Upper lobe of right lung (tissue), 1 donor: ENCODE measurements at regions not wholly inside any gene's neighbourhood (a gene's known extent, or its start where the extent isn't known, plus 50 kb on each side); places are given as distances from the start of the nearest gene placed in this dataset.
A peak's percentile ranks its signal among the peaks of the same experiment; 100 is the strongest.

Experiments
- ATAC-seq: fragments of 200-7000 bp; cut with Tn5 transposase; one replicate; pipeline ENCODE4 v1.9.1; 2020; ENCODE audit warnings: mild to moderate bottlenecking, moderate library complexity
- DNase-seq: peaks from one replicate; pipeline ENCODE4 v3.0.0-alpha.2; 2020
- H3K27ac ChIP-seq: fragments of 200-600 bp; one replicate; pipeline ENCODE4 v1.8.0; 2022
- H3K27me3 ChIP-seq: fragments of 200-600 bp; one replicate; pipeline ENCODE4 v1.8.0; 2022; ENCODE audit warnings: mild to moderate bottlenecking
- H3K36me3 ChIP-seq: fragments of 200-600 bp; one replicate; pipeline ENCODE4 v1.8.0; 2022
- H3K4me1 ChIP-seq: fragments of 200-600 bp; one replicate; pipeline ENCODE4 v1.8.0; 2022
- H3K4me3 ChIP-seq: fragments of 200-600 bp; one replicate; pipeline ENCODE4 v1.8.0; 2022; ENCODE audit warnings: mild to moderate bottlenecking
- H3K9me3 ChIP-seq: fragments of 200-600 bp; one replicate; pipeline ENCODE4 v1.8.0; 2022
- intact Hi-C: fragments of 100-400 bp; cut with DNase I; formaldehyde crosslinking; loops from one replicate; pipeline ENCODE4 v1.11.0; 2022
- TF ChIP-seq, protein P1 (sequence below): fragments of 200-600 bp; IDR thresholded peaks from one replicate; pipeline ENCODE4 v1.8.0; 2022; ENCODE audit warnings: antibody characterized with exemption
- donor health status: DM: no; HTN: yes; CAD: no; lungs with severe emphysema.

DNA sequence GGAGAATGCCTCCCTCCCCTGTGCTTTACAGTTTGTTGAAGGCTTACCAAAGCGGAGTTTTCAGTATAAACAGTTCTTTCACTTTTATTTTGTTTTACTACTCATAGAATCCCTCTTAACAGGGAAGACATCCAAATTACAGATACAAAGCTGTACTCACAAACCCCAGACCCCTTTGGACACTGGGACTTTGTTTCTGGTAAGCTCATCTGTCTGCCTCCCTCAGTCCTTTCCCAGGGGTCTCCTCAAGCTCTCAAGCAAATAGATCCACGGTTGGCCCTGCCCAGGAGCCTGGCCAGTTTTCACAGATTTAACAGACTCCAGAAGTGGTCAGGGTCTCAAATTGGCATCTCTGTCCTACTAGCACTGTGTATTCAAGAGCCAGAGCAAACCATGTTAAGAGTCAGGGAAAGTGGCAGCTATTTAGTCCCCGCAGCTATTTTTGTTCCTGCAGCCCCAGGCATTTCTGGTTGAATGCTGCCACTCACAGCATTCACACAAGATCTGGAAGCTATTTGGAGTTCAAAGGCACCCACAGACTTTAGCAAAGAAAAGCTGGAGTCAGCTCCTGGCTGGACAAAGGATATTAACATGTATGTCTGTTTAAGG is 54.2 kb downstream of the TMEM100 start:
- TF ChIP-seq, protein P1, sequence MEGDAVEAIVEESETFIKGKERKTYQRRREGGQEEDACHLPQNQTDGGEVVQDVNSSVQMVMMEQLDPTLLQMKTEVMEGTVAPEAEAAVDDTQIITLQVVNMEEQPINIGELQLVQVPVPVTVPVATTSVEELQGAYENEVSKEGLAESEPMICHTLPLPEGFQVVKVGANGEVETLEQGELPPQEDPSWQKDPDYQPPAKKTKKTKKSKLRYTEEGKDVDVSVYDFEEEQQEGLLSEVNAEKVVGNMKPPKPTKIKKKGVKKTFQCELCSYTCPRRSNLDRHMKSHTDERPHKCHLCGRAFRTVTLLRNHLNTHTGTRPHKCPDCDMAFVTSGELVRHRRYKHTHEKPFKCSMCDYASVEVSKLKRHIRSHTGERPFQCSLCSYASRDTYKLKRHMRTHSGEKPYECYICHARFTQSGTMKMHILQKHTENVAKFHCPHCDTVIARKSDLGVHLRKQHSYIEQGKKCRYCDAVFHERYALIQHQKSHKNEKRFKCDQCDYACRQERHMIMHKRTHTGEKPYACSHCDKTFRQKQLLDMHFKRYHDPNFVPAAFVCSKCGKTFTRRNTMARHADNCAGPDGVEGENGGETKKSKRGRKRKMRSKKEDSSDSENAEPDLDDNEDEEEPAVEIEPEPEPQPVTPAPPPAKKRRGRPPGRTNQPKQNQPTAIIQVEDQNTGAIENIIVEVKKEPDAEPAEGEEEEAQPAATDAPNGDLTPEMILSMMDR = no peak
- no peaks in the 10 kb centered on the region for H3K36me3 ChIP-seq
- H3K27ac ChIP-seq = no peak overlapping the region
- H3K27me3 ChIP-seq = no peaks in the 10 kb centered on the region
- H3K4me1 ChIP-seq = peaks cover 6% of the 10 kb centered on the region
- no peak overlapping the region for H3K4me3 ChIP-seq
- H3K9me3 ChIP-seq = no peaks in the 10 kb centered on the region
- ATAC-seq (no peak), DNase-seq (no peak)
- intact Hi-C loops = no loop called here

- H3K4me3 ChIP-seq = no peak overlapping the region
- H3K4me1 ChIP-seq = no peaks in the 10 kb centered on the region
- no peaks in the 10 kb centered on the region for H3K9me3 ChIP-seq
- DNase-seq (no peak), ATAC-seq (peak; percentile 85)
- H3K27ac ChIP-seq = no peak overlapping the region
- H3K27me3 ChIP-seq = no peaks in the 10 kb centered on the region
- TF ChIP-seq, protein P1 = no peak
- intact Hi-C loops = no loop called here
- no peaks in the 10 kb centered on the region for H3K36me3 ChIP-seq
Observed at GRCh38 chr17:55666806-55667205, 55.9 kb downstream of the TMEM100 start.

DNA sequence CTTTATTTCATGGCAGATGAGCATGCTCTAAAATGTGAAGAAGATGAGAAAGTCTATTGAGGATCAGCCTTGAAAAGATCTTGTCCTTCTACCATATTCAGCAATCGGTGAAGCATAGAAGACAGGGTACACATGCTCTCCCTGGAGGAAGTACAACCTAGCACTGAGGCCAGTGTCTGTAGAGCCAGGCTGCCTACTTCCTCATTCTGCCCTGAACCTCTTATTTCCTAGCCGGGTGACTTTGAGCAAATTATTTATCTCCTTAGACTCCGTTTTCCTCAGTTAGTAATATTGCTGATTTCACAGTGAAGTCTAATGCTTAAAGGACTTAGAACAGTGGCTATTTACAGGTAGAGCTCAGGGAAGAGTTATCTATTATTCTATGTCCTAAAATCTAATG is 58.4 kb downstream of the TMEM100 start:
- H3K36me3 ChIP-seq = no peaks in the 10 kb centered on the region
- H3K4me3 ChIP-seq = no peak overlapping the region
- H3K27ac ChIP-seq = no peak overlapping the region
- intact Hi-C loops = no loop called here
- ATAC-seq (peak; percentile 83), DNase-seq (no peak)
- TF ChIP-seq, protein P1 = no peak
- no peaks in the 10 kb centered on the region for H3K4me1 ChIP-seq
- no peaks in the 10 kb centered on the region for H3K27me3 ChIP-seq
- H3K9me3 ChIP-seq = no peaks in the 10 kb centered on the region

DNA sequence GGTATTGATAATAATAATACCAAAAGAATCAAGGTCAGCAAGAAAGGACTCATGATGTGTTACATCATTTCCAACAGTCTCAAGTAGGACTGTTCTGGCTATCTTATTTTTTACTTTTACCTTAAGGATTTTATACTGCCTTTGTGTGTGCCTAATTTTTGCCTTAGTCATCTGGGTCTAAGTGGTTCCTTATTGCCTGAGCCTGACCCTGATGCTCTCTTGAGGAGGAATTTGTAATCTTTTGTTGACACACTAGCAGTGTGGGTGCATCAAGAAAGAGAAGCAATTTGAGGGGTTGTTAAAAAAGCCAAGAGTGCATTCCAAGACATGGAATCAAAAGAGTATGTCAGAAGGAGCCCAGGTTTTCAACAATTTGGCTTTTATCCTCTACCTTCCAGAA is 59.3 kb downstream of the TMEM100 start:
- Histone ChIP-seq H3K27ac (no peak overlapping the region), H3K27me3 (no peaks in the 10 kb centered on the region), H3K4me3 (no peak overlapping the region), H3K9me3 (no peaks in the 10 kb centered on the region), H3K36me3 (no peaks in the 10 kb centered on the region), H3K4me1 (no peaks in the 10 kb centered on the region)
- intact Hi-C loops = no loop called here
- ATAC-seq (peak; percentile 30), DNase-seq (no peak)
- TF ChIP-seq, protein P1 = no peak

DNA sequence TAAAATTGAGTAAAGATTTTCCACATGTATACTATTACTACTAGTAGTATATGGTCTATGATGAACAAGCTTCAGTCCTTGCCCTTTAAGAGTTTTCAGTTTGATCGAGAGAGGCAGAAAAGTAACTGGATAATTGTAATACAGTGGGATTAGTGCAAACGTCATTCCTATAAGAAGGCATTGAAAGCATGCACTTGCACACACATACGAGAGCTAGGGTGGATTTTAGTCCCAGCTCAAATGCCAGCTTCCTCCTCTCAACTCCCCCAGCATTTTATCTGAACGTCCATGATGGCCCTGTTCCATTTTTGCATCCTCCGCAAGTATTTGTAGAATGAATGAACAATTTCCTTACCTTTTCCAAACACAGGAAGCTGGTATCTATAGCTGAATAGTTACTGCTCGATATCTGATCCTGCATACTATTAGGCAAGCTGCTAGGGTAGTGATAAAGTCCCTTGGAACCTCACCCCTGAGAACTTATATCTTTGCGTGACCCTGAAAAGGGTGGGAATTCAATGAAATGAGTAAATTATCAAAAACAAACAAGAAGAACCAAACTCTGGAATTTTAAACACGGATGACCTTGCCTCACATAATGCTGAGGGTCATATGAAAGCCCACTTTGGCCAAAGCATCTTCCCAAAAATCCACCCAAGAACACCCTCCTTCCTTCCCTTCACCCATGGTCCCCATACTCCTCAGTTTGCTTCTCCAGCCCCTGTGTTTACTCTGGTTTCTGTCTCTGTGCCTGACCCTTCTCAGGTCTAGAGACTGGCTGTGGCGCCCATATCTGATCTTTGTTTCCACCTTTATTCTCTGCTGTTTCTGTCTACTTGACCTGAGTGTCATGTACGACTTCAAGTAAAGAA is 60.5 kb downstream of the TMEM100 start:
- H3K4me3 ChIP-seq = no peak overlapping the region
- ATAC-seq (no peak), DNase-seq (no peak)
- H3K9me3 ChIP-seq = no peaks in the 10 kb centered on the region
- H3K27ac ChIP-seq = no peak overlapping the region
- intact Hi-C loops = no loop called here
- no peaks in the 10 kb centered on the region for H3K4me1 ChIP-seq
- TF ChIP-seq, protein P1 = no peak
- no peaks in the 10 kb centered on the region for H3K36me3 ChIP-seq
- no peaks in the 10 kb centered on the region for H3K27me3 ChIP-seq
